Loucy (cell line): ENCODE measurements at regions not wholly inside any gene's neighbourhood (a gene's known extent, or its start where the extent isn't known, plus 50 kb on each side); places are given as distances from the start of the nearest gene placed in this dataset.

Experiments
- CTCF ChIP-seq: fragments of 200-600 bp; sonication (generic); conservative IDR thresholded peaks from 2 replicates; pipeline ENCODE4 v1.5.1; 2014; ENCODE audit warnings: mild to moderate bottlenecking, antibody characterized with exemption, low read length
- EZH2phosphoT487 ChIP-seq: fragments of 200-600 bp; IDR thresholded peaks from 2 replicates; pipeline ENCODE4 v1.6.1; 2018; ENCODE audit warnings: antibody characterized with exemption, mild to moderate bottlenecking, moderate library complexity, borderline replicate concordance

- TF ChIP-seq CTCF (no peak), EZH2phosphoT487 (no peak)
Measured at GRCh38 chr5:126235628-126236027, 187.6 kb upstream of the GRAMD2B start.
